ENCODE measurements at regions not wholly inside any gene's neighbourhood (a gene's known extent, or its start where the extent isn't known, plus 50 kb on each side); places are given as distances from the start of the nearest gene placed in this dataset.

DNA sequence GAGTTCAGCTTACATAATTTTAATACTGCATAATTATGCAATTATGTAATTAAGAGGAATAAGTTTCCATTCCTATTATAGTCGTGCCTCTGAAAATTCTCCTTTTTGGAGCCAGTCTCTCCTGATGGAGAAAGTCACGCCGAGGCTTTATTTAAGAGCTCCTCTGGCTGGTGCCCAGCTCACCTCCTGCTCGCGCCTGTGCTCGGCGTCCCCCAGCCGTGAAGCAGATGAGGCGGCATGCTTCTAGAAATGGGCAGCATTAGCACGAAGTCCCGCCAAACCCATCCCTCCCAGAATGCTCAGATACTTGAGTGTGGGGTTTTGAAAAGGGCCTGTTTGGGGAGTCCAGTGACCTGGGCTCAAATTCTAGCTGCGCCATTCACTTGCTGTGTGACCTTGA, 153.0 kb downstream of the PHETA1 start:
- H3K9ac ChIP-seq (ENCODE audit: low read length): no peak overlapping the region
- TF ChIP-seq EZH2 (IDR thresholded peaks at IDR 0.05; ENCODE audit: borderline replicate concordance, insufficient read depth, low read length, poor library complexity, severe bottlenecking): no peak
- no peak for TF ChIP-seq EP300 (conservative IDR thresholded peaks at IDR 0.05; ENCODE audit: poor library complexity, severe bottlenecking)
- TF ChIP-seq, protein P1, sequence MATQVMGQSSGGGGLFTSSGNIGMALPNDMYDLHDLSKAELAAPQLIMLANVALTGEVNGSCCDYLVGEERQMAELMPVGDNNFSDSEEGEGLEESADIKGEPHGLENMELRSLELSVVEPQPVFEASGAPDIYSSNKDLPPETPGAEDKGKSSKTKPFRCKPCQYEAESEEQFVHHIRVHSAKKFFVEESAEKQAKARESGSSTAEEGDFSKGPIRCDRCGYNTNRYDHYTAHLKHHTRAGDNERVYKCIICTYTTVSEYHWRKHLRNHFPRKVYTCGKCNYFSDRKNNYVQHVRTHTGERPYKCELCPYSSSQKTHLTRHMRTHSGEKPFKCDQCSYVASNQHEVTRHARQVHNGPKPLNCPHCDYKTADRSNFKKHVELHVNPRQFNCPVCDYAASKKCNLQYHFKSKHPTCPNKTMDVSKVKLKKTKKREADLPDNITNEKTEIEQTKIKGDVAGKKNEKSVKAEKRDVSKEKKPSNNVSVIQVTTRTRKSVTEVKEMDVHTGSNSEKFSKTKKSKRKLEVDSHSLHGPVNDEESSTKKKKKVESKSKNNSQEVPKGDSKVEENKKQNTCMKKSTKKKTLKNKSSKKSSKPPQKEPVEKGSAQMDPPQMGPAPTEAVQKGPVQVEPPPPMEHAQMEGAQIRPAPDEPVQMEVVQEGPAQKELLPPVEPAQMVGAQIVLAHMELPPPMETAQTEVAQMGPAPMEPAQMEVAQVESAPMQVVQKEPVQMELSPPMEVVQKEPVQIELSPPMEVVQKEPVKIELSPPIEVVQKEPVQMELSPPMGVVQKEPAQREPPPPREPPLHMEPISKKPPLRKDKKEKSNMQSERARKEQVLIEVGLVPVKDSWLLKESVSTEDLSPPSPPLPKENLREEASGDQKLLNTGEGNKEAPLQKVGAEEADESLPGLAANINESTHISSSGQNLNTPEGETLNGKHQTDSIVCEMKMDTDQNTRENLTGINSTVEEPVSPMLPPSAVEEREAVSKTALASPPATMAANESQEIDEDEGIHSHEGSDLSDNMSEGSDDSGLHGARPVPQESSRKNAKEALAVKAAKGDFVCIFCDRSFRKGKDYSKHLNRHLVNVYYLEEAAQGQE (IDR thresholded peaks at IDR 0.05; ENCODE audit: borderline replicate concordance): no peak
- TF ChIP-seq, protein P2, sequence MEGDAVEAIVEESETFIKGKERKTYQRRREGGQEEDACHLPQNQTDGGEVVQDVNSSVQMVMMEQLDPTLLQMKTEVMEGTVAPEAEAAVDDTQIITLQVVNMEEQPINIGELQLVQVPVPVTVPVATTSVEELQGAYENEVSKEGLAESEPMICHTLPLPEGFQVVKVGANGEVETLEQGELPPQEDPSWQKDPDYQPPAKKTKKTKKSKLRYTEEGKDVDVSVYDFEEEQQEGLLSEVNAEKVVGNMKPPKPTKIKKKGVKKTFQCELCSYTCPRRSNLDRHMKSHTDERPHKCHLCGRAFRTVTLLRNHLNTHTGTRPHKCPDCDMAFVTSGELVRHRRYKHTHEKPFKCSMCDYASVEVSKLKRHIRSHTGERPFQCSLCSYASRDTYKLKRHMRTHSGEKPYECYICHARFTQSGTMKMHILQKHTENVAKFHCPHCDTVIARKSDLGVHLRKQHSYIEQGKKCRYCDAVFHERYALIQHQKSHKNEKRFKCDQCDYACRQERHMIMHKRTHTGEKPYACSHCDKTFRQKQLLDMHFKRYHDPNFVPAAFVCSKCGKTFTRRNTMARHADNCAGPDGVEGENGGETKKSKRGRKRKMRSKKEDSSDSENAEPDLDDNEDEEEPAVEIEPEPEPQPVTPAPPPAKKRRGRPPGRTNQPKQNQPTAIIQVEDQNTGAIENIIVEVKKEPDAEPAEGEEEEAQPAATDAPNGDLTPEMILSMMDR (IDR thresholded peaks at IDR 0.05; ENCODE audit: poor library complexity, severe bottlenecking): no peak
- no peak for TF ChIP-seq TAF1 (IDR thresholded peaks at IDR 0.05; ENCODE audit: low read depth)
- TF ChIP-seq MXI1 (conservative IDR thresholded peaks at IDR 0.05; ENCODE audit: poor library complexity, severe bottlenecking): no peak
- no peak for TF ChIP-seq RAD21 (conservative IDR thresholded peaks at IDR 0.05)
- TF ChIP-seq POLR2AphosphoS5 (IDR thresholded peaks at IDR 0.05): no peak
- TF ChIP-seq SMC3 (conservative IDR thresholded peaks at IDR 0.05; ENCODE audit: poor library complexity): no peak
- H3K27me3 ChIP-seq (ENCODE audit: insufficient read depth, low read depth, low read length): no peaks in the 10 kb centered on the region
- H3K4me3 ChIP-seq (ENCODE audit: low read length): no peak overlapping the region
- H3K27ac ChIP-seq (ENCODE audit: low read length): no peak overlapping the region
- H3K36me3 ChIP-seq (ENCODE audit: insufficient read depth, low read length): no peaks in the 10 kb centered on the region
- H3K9me2 ChIP-seq (ENCODE audit: insufficient read depth, low read length): no peaks in the 10 kb centered on the region
- H3K4me2 ChIP-seq (ENCODE audit: low read length): no peak overlapping the region
- no peaks in the 10 kb centered on the region for H4K20me1 ChIP-seq (ENCODE audit: insufficient read depth)
- no peaks in the 10 kb centered on the region for H3F3A ChIP-seq (ENCODE audit: insufficient read depth, low read length, poor library complexity, severe bottlenecking)
- no peaks in the 10 kb centered on the region for H3K9me3 ChIP-seq (ENCODE audit: low read length)
- no peak overlapping the region for H2AFZ ChIP-seq (ENCODE audit: low read depth, low read length)
- H3K79me2 ChIP-seq (replicated peaks; ENCODE audit: insufficient read depth, low read length): no peaks in the 10 kb centered on the region

DNA sequence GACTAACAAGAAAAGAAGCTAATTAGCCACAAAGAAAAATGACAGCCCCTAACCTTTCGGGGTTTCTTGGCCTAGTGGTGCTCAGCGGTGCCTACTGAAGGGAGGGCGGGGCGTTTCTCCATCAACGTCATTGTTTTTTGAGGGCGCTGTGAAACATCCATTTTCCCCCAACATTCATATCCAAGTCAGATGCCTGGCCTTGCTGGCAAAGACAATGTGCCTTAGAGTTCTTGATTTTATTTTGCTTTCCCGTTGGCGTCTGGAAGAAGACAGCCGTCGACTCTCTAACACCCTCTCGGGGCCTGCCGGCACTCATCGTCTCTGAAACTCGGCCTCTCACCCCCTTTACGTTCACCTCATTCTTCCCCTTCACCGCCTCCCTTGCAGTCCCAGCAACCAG, 154.5 kb downstream of the PHETA1 start:
- Histone ChIP-seq H3K9me2 (ENCODE audit: insufficient read depth, low read length) (no peaks in the 10 kb centered on the region), H3K4me2 (ENCODE audit: low read length) (no peak overlapping the region), H3K9me3 (ENCODE audit: low read length) (no peaks in the 10 kb centered on the region), H3K27me3 (ENCODE audit: insufficient read depth, low read depth, low read length) (no peaks in the 10 kb centered on the region), H4K20me1 (ENCODE audit: insufficient read depth) (no peaks in the 10 kb centered on the region), H3K79me2 (replicated peaks; ENCODE audit: insufficient read depth, low read length) (no peaks in the 10 kb centered on the region), H3K9ac (ENCODE audit: low read length) (no peak overlapping the region), H2AFZ (ENCODE audit: low read depth, low read length) (no peak overlapping the region), H3K27ac (ENCODE audit: low read length) (no peak overlapping the region), H3K36me3 (ENCODE audit: insufficient read depth, low read length) (no peaks in the 10 kb centered on the region), H3K4me3 (ENCODE audit: low read length) (peak overlapping the region; percentile 16), H3F3A (ENCODE audit: insufficient read depth, low read length, poor library complexity, severe bottlenecking) (no peaks in the 10 kb centered on the region)
- no peak for TF ChIP-seq EP300 (conservative IDR thresholded peaks at IDR 0.05; ENCODE audit: poor library complexity, severe bottlenecking)
- no peak for TF ChIP-seq MXI1 (conservative IDR thresholded peaks at IDR 0.05; ENCODE audit: poor library complexity, severe bottlenecking)
- TF ChIP-seq, protein P1 (IDR thresholded peaks at IDR 0.05; ENCODE audit: borderline replicate concordance): no peak
- TF ChIP-seq EZH2 (IDR thresholded peaks at IDR 0.05; ENCODE audit: borderline replicate concordance, insufficient read depth, low read length, poor library complexity, severe bottlenecking): no peak
- TF ChIP-seq RAD21 (conservative IDR thresholded peaks at IDR 0.05): no peak
- no peak for TF ChIP-seq POLR2AphosphoS5 (IDR thresholded peaks at IDR 0.05)
- no peak for TF ChIP-seq TAF1 (IDR thresholded peaks at IDR 0.05; ENCODE audit: low read depth)
- TF ChIP-seq, protein P2 (IDR thresholded peaks at IDR 0.05; ENCODE audit: poor library complexity, severe bottlenecking): no peak
- TF ChIP-seq SMC3 (conservative IDR thresholded peaks at IDR 0.05; ENCODE audit: poor library complexity): no peak
